ENCODE measurements at regions not wholly inside any gene's neighbourhood (a gene's known extent, or its start where the extent isn't known, plus 50 kb on each side); places are given as distances from the start of the nearest gene placed in this dataset.

DNA sequence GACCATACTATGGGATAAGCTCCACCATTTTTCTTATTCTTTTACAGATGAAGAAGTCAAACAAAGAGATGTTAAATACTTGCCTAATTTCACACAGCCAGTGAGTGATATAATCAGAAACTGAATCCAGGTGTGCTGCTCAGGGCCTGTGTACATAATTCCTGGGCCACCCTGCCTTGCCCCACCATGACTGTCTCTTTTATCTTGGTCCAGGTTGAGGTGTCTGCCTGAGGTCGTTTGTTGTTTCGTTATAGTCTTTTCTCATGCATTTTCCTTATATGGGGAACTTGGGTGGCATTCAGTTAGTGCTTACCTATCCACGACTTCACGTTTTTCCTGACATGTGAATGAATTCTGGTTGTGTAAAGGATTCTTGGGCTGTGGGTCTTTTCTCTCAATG, 277.6 kb downstream of the COL12A1 start:
- peaks cover 0 to 30% (median 5%) of the 10 kb centered on the region in 4 donors for H3K4me1 ChIP-seq
- H3K36me3 ChIP-seq, result no peaks in the 10 kb centered on the region
- TF ChIP-seq, protein P1, sequence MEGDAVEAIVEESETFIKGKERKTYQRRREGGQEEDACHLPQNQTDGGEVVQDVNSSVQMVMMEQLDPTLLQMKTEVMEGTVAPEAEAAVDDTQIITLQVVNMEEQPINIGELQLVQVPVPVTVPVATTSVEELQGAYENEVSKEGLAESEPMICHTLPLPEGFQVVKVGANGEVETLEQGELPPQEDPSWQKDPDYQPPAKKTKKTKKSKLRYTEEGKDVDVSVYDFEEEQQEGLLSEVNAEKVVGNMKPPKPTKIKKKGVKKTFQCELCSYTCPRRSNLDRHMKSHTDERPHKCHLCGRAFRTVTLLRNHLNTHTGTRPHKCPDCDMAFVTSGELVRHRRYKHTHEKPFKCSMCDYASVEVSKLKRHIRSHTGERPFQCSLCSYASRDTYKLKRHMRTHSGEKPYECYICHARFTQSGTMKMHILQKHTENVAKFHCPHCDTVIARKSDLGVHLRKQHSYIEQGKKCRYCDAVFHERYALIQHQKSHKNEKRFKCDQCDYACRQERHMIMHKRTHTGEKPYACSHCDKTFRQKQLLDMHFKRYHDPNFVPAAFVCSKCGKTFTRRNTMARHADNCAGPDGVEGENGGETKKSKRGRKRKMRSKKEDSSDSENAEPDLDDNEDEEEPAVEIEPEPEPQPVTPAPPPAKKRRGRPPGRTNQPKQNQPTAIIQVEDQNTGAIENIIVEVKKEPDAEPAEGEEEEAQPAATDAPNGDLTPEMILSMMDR (IDR thresholded peaks at IDR 0.05), result no peak
- no peak for DNase-seq
- H3K27ac ChIP-seq, result no peak overlapping the region
- intact Hi-C loops (cut with DNase I; ENCODE audit: low total_unique reads), result no loop called here
- no peak overlapping the region for H3K4me3 ChIP-seq
- no peaks in the 10 kb centered on the region for H3K9me3 ChIP-seq
- no peaks in the 10 kb centered on the region for H3K27me3 ChIP-seq

DNA sequence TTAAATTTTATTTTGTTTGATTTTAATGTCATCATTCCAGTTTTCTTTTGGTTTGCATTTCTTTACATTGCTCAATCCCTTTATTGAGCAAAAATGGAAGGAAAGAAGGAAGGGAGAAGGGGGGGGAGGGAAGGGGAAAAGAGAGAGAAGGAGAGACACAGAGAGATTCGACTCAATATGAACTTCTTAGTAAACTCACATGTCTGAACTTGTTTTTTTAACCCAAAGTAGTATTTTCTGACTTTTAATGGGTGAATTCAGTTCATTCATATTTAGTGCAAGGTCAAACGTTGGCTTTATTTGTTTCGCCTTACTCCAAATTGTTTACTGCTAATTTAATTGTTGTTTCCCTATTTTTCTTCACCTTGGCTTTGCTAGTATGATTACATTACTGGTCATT, 278.6 kb downstream of the COL12A1 start:
- no peak overlapping the region for H3K27ac ChIP-seq
- no peak overlapping the region for H3K4me3 ChIP-seq
- intact Hi-C loops (cut with DNase I; ENCODE audit: low total_unique reads), result no loop called here
- no peaks in the 10 kb centered on the region for H3K36me3 ChIP-seq
- TF ChIP-seq, protein P1 (IDR thresholded peaks at IDR 0.05), result no peak
- DNase-seq, result no peak
- H3K27me3 ChIP-seq, result no peaks in the 10 kb centered on the region
- no peaks in the 10 kb centered on the region for H3K9me3 ChIP-seq
- peaks cover 0 to 21% (median 2%) of the 10 kb centered on the region in 4 donors for H3K4me1 ChIP-seq

DNA sequence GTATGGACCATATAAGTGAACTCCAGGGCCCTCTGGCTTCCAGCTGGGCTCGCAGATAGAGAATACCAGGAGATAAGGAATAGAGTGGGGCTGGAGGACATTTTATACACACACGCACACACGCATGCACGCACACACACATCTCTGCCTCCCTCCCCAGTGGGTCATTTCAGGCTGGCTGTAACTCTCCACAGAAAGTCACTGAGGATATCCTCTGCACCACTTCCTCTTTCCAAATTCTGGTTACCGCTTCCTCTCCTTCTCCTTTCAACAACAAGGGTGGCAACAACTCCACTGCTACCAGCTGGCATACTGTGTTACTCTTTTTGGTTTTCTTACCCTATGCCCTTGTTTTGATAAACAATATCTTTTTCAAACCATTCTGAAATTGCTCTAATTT, 280.2 kb downstream of the COL12A1 start:
- no peak overlapping the region for H3K27ac ChIP-seq
- no peaks in the 10 kb centered on the region for H3K9me3 ChIP-seq
- no peak overlapping the region for H3K4me3 ChIP-seq
- TF ChIP-seq, protein P1 (IDR thresholded peaks at IDR 0.05), result no peak
- intact Hi-C loops (cut with DNase I; ENCODE audit: low total_unique reads), result no loop called here
- H3K36me3 ChIP-seq, result no peaks in the 10 kb centered on the region
- no peak for DNase-seq
- peaks cover 0 to 5% (median 0%) of the 10 kb centered on the region in 4 donors for H3K4me1 ChIP-seq
- H3K27me3 ChIP-seq, result no peaks in the 10 kb centered on the region

DNA sequence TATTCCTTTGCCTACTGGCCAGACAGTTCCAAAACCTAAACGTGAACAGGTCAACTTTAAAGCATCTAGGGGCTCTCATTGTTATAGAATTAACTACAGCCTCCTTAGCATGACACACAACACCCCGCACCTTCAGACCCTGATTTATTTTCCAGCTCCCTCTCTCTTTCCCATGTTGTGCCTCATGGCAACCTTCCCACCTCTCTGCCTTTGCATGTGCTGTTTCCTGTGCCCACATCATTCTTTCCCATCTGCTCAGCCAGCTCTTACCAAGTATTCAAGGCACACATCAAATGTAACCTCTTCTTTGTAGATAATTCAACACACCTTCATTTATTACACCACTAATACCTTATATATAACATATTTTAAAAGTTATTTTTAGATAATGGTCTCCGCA, 291.0 kb downstream of the COL12A1 start:
- no peaks in the 10 kb centered on the region for H3K36me3 ChIP-seq
- no peaks in the 10 kb centered on the region for H3K4me1 ChIP-seq
- no peaks in the 10 kb centered on the region for H3K27me3 ChIP-seq
- TF ChIP-seq, protein P1 (IDR thresholded peaks at IDR 0.05), result no peak
- H3K4me3 ChIP-seq, result no peak overlapping the region
- H3K9me3 ChIP-seq, result no peaks in the 10 kb centered on the region
- no peak for DNase-seq
- H3K27ac ChIP-seq, result no peak overlapping the region
- intact Hi-C loops (cut with DNase I; ENCODE audit: low total_unique reads), result no loop called here

DNA sequence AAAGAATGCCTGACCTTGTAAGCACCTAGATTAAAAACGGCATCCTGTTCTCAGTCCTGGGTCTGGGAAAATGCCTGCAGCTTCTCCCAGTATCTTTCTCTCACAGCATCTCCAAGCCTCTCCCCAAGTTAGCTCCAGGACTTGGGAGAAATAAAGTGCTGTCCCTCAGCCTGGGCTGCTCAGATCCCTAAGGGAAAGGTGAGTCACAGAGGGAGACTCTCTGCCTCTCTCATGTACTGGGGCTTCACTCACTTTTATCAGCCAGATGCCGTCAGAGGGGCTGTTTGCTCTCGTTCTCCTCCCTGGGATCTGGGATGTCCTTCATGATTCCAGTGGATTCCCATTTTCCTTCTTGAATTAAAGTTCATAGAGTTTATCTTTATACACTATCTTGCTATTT, 293.6 kb downstream of the COL12A1 start:
- TF ChIP-seq, protein P1 (IDR thresholded peaks at IDR 0.05), result no peak
- intact Hi-C loops (cut with DNase I; ENCODE audit: low total_unique reads), result no loop called here
- no peaks in the 10 kb centered on the region for H3K36me3 ChIP-seq
- no peak for DNase-seq
- no peaks in the 10 kb centered on the region for H3K4me1 ChIP-seq
- no peaks in the 10 kb centered on the region for H3K9me3 ChIP-seq
- H3K4me3 ChIP-seq, result no peak overlapping the region
- no peak overlapping the region for H3K27ac ChIP-seq
- H3K27me3 ChIP-seq, result no peaks in the 10 kb centered on the region

DNA sequence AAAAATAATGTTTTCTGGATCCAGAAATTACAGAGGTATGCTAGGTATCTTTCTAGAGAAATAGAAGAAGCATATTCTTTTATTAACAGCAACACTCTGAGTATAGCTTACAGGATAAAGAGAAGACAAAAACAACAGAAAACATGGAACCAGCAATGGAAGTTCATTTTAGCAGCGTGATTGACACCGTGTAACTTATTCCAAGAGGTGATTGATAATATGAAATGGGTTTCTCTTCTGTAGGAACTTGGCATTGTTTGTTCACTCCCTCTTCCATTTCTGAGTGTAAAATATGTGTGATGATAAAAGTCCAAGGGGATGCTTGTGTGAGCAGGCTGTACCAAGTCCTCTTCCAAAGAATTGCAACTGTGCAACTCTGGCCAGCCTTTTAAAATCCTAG, 303.0 kb downstream of the COL12A1 start:
- Histone ChIP-seq H3K27me3 (no peaks in the 10 kb centered on the region), H3K36me3 (no peaks in the 10 kb centered on the region), H3K9me3 (peaks cover 0 to 13% (median 6%) of the 10 kb centered on the region in 3 donors), H3K27ac (no peak overlapping the region), H3K4me3 (no peak overlapping the region), H3K4me1 (peaks cover 0 to 7% (median 0%) of the 10 kb centered on the region in 4 donors)
- TF ChIP-seq, protein P1 (IDR thresholded peaks at IDR 0.05), result no peak
- DNase-seq, result no peak
- intact Hi-C loops (cut with DNase I; ENCODE audit: low total_unique reads), result no loop called here
